ENCODE measurements at regions not wholly inside any gene's neighbourhood (a gene's known extent, or its start where the extent isn't known, plus 50 kb on each side); places are given as distances from the start of the nearest gene placed in this dataset.
A peak's percentile ranks its signal among the peaks of the same experiment; 100 is the strongest.

GRCh38 chr2:7424481-7424880, 507.3 kb downstream of the RNF144A start:
- no peaks in the 10 kb centered on the region for H3K27me3 ChIP-seq (ENCODE audit: insufficient read depth, low read depth, low read length)
- no peak overlapping the region for H3K4me2 ChIP-seq (ENCODE audit: low read length)
- H3K9me3 ChIP-seq (ENCODE audit: low read length): no peaks in the 10 kb centered on the region
- H3F3A ChIP-seq (ENCODE audit: insufficient read depth, low read length, poor library complexity, severe bottlenecking): no peaks in the 10 kb centered on the region
- TF ChIP-seq EP300 (conservative IDR thresholded peaks at IDR 0.05; ENCODE audit: poor library complexity, severe bottlenecking) (no peak), REST (IDR thresholded peaks at IDR 0.05; ENCODE audit: borderline replicate concordance) (no peak), TAF1 (IDR thresholded peaks at IDR 0.05; ENCODE audit: low read depth) (no peak), MXI1 (conservative IDR thresholded peaks at IDR 0.05; ENCODE audit: poor library complexity, severe bottlenecking) (no peak), CTCF (IDR thresholded peaks at IDR 0.05; ENCODE audit: poor library complexity, severe bottlenecking) (no peak), SMC3 (conservative IDR thresholded peaks at IDR 0.05; ENCODE audit: poor library complexity) (no peak), EZH2 (IDR thresholded peaks at IDR 0.05; ENCODE audit: borderline replicate concordance, insufficient read depth, low read length, poor library complexity, severe bottlenecking) (no peak), POLR2AphosphoS5 (IDR thresholded peaks at IDR 0.05) (no peak), RAD21 (conservative IDR thresholded peaks at IDR 0.05) (no peak)
- H3K9me2 ChIP-seq (ENCODE audit: insufficient read depth, low read length): no peaks in the 10 kb centered on the region
- H3K27ac ChIP-seq (ENCODE audit: low read length): no peak overlapping the region
- no peak overlapping the region for H3K4me3 ChIP-seq (ENCODE audit: low read length)
- H3K36me3 ChIP-seq (ENCODE audit: insufficient read depth, low read length): no peaks in the 10 kb centered on the region
- H3K79me2 ChIP-seq (replicated peaks; ENCODE audit: insufficient read depth, low read length): no peaks in the 10 kb centered on the region
- no peaks in the 10 kb centered on the region for H4K20me1 ChIP-seq (ENCODE audit: insufficient read depth)
- H2AFZ ChIP-seq (ENCODE audit: low read depth, low read length): no peak overlapping the region
- no peak overlapping the region for H3K9ac ChIP-seq (ENCODE audit: low read length)

DNA sequence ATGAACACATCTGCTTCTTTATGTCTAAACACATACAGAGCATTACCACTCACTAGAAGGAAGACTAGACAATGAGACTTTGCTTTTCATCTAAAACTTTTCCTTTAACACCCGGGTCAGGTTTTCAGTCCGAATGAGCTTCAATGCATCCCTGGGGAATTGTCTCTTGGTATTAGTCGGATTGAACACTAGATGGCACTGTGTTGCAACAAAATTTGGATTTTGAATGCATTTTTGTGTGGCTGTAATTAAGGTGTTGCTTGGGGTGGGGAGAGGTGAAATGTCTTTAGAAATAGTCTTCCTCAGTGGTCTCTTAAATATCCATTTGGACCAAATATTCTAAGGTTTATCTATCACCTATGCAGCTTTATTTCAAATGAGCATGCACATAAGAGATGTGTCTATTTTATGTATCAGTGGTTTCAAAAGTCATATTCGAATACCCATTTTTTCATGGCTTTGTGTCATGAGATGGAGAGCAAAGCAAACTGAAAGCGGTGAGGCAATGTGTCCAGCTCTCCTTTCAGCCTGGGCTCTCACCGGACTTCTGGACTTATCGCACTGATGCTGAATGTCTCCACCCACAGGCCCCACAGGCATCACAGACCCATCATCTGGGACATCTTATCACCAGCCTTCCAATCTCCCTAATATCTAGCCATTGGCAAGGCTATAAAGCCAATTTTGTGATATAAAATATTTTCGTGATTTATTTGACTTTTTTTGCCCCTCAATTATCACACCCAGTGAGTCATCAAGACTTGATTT, 510.3 kb downstream of the RNF144A start:
- H3K27ac ChIP-seq (ENCODE audit: low read length): no peak overlapping the region
- no peaks in the 10 kb centered on the region for H3K9me3 ChIP-seq (ENCODE audit: low read length)
- H2AFZ ChIP-seq (ENCODE audit: low read depth, low read length): no peak overlapping the region
- no peaks in the 10 kb centered on the region for H3K36me3 ChIP-seq (ENCODE audit: insufficient read depth, low read length)
- no peak overlapping the region for H3K4me2 ChIP-seq (ENCODE audit: low read length)
- TF ChIP-seq POLR2AphosphoS5 (IDR thresholded peaks at IDR 0.05): no peak
- no peak for TF ChIP-seq EZH2 (IDR thresholded peaks at IDR 0.05; ENCODE audit: borderline replicate concordance, insufficient read depth, low read length, poor library complexity, severe bottlenecking)
- TF ChIP-seq SMC3 (conservative IDR thresholded peaks at IDR 0.05; ENCODE audit: poor library complexity): peak; percentile 95
- TF ChIP-seq REST (IDR thresholded peaks at IDR 0.05; ENCODE audit: borderline replicate concordance): no peak
- TF ChIP-seq TAF1 (IDR thresholded peaks at IDR 0.05; ENCODE audit: low read depth): no peak
- TF ChIP-seq RAD21 (conservative IDR thresholded peaks at IDR 0.05): peak; percentile 93
- peak; percentile 89 for TF ChIP-seq CTCF (IDR thresholded peaks at IDR 0.05; ENCODE audit: poor library complexity, severe bottlenecking)
- H3K9ac ChIP-seq (ENCODE audit: low read length): no peak overlapping the region
- no peaks in the 10 kb centered on the region for H3K79me2 ChIP-seq (replicated peaks; ENCODE audit: insufficient read depth, low read length)
- no peaks in the 10 kb centered on the region for H3F3A ChIP-seq (ENCODE audit: insufficient read depth, low read length, poor library complexity, severe bottlenecking)
- no peak overlapping the region for H3K4me3 ChIP-seq (ENCODE audit: low read length)
- no peaks in the 10 kb centered on the region for H4K20me1 ChIP-seq (ENCODE audit: insufficient read depth)
- H3K9me2 ChIP-seq (ENCODE audit: insufficient read depth, low read length): no peaks in the 10 kb centered on the region
- no peaks in the 10 kb centered on the region for H3K27me3 ChIP-seq (ENCODE audit: insufficient read depth, low read depth, low read length)

Data from neural cell (in vitro differentiated cells).